Suprapubic skin (tissue), 4 donors: ENCODE measurements at regions not wholly inside any gene's neighbourhood (a gene's known extent, or its start where the extent isn't known, plus 50 kb on each side); places are given as distances from the start of the nearest gene placed in this dataset.
A peak's percentile ranks its signal among the peaks of the same experiment; 100 is the strongest.

Experiments
- DNase-seq, 2 donors: peaks; one replicate each; pipeline ENCODE4 v3.0.0-alpha.2; 2019; ENCODE audit warnings: low spot score in 2 of 2
- H3K27ac ChIP-seq: fragments of 200-600 bp; sonication (generic); one replicate; pipeline ENCODE4 v1.5.1; 2019
- H3K27me3 ChIP-seq: fragments of 200-600 bp; sonication (generic); one replicate; pipeline ENCODE4 v1.5.1; 2019
- H3K36me3 ChIP-seq: fragments of 200-600 bp; sonication (generic); one replicate; pipeline ENCODE4 v1.5.1; 2019
- H3K4me1 ChIP-seq: fragments of 200-600 bp; sonication (generic); one replicate; pipeline ENCODE4 v1.5.1; 2019
- H3K4me3 ChIP-seq: fragments of 200-600 bp; sonication (generic); one replicate; pipeline ENCODE4 v1.5.1; 2019; ENCODE audit warnings: mild to moderate bottlenecking
- H3K9me3 ChIP-seq: fragments of 200-600 bp; sonication (generic); one replicate; pipeline ENCODE4 v1.5.1; 2019
- EP300 ChIP-seq: sonication (generic); formaldehyde crosslinking; IDR thresholded peaks from one replicate; pipeline ENCODE4 v1.6.1; 2017; ENCODE audit warnings: antibody characterized with exemption
- POLR2A ChIP-seq, 2 donors: fragments of 450-650 bp; IDR thresholded peaks; one replicate each; pipeline ENCODE4 v1.6.1; 2017; ENCODE audit warnings: antibody characterized with exemption in 2 of 2, mild to moderate bottlenecking in 2 of 2, moderate library complexity in 2 of 2
- POLR2AphosphoS5 ChIP-seq, 3 donors: sonication (generic); formaldehyde crosslinking; IDR thresholded peaks; one replicate each; pipeline ENCODE4 v1.6.1; 2017; ENCODE audit warnings: antibody characterized with exemption in 3 of 3
- WGBS: methylation state at CpG from one replicate; pipeline ENCODE4 v1.1.5; 2018; 5-methylcytosine and 5-hydroxymethylcytosine counted together
- TF ChIP-seq, protein P1 (sequence below), 2 donors: fragments of 200-600 bp in 1 of 2; fragments of 450-650 bp in 1 of 2; sonication (generic) in 1 of 2; IDR thresholded peaks; one replicate each; pipeline ENCODE4 v1.5.1; 2016 to 2019; ENCODE audit warnings: antibody characterized with exemption in 2 of 2, mild to moderate bottlenecking in 1 of 2, moderate library complexity in 1 of 2

DNA sequence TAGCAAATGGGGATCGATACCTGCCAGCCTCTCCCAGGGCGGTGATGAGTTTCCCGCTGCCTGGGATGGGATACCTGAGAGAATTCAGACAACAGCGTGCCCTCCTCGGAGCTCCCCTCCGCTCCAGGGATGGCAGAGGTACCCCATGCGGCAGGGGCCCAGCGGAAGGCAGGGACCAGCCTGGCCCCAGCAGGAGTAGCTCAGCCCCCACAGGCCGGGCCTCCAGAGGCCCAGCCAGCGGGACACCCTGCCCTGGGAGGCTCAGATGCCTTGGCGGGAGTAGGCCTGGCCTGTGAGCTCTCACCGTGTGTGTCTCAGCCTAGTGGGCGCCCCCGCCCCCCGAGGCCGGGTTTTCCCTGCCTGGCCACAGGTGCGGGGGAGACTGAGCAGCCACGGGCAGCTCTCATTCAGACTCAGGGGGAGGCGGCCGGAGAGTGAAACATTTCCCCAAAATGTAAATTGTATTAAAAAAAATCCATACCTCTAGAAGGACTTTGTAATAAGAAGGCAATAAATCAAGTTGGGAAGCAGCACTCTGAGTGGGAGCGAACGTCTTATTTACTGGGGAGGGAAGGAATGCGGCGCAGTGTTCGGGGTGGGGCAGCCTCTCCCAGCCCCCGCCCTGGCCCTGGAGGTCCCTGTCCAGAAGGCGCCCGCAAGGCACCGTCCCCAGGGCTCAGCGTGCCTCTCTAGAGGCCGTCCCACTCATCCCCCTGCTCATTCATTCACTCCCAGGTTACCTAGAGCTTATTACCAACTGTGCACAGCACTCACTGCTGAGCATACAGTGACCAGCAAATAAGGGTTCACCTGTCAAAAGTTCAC lies 888.0 kb downstream of the BRD1 start:
- H3K36me3 ChIP-seq = no peaks in the 10 kb centered on the region
- no peaks in the 10 kb centered on the region for H3K4me1 ChIP-seq
- H3K9me3 ChIP-seq = no peaks in the 10 kb centered on the region
- DNase-seq = peak; percentile 20 to 76
- H3K27me3 ChIP-seq = peaks cover 25% of the 10 kb centered on the region
- no peak overlapping the region for H3K4me3 ChIP-seq
- TF ChIP-seq, protein P1, sequence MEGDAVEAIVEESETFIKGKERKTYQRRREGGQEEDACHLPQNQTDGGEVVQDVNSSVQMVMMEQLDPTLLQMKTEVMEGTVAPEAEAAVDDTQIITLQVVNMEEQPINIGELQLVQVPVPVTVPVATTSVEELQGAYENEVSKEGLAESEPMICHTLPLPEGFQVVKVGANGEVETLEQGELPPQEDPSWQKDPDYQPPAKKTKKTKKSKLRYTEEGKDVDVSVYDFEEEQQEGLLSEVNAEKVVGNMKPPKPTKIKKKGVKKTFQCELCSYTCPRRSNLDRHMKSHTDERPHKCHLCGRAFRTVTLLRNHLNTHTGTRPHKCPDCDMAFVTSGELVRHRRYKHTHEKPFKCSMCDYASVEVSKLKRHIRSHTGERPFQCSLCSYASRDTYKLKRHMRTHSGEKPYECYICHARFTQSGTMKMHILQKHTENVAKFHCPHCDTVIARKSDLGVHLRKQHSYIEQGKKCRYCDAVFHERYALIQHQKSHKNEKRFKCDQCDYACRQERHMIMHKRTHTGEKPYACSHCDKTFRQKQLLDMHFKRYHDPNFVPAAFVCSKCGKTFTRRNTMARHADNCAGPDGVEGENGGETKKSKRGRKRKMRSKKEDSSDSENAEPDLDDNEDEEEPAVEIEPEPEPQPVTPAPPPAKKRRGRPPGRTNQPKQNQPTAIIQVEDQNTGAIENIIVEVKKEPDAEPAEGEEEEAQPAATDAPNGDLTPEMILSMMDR (IDR thresholded peaks at IDR 0.05) = no peak
- TF ChIP-seq EP300 (no peak), POLR2AphosphoS5 (IDR thresholded peaks at IDR 0.05) (no peak), POLR2A (IDR thresholded peaks at IDR 0.05) (no peak)
- no peak overlapping the region for H3K27ac ChIP-seq
- 60% methylated on average over 30 of the region's 31 CpGs for WGBS

GRCh38 chr22:48938741-48939140 lies 888.9 kb downstream of the BRD1 start:
- 88% methylated on average over 8 of the region's 8 CpGs for WGBS
- TF ChIP-seq POLR2AphosphoS5 (IDR thresholded peaks at IDR 0.05) (no peak), EP300 (no peak), POLR2A (IDR thresholded peaks at IDR 0.05) (no peak)
- TF ChIP-seq, protein P1 (IDR thresholded peaks at IDR 0.05) = no peak
- peak in 1 of 2 donors; percentile 15 for DNase-seq

DNA sequence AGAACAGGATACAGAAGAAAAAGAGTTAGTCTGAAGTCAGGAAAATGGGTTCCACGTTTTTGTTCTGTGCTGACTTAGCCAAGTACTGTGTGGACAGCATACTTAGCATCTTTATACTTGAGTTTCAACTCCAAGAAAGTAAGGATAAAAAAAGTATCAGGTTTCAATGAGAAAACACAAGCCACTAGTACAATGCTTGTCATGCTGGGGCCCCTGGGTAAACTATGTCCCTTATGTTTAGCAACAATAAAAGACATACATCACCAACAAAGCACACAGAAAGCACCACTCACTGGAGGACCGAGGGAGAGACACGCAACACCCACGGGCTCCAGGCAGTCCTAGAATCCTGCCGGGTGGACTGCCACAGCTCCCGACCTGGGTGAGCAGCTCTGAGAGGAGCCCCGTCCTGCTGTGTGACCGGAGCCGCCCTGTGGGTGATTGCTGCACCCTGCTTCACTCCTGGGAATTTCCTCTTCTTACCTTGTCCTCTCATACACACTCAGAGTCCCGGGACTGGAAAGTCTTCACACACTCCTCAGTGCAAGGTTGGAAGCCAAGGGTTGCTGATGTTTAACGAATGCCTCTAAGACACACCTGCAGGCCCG lies 890.5 kb downstream of the BRD1 start:
- no peak overlapping the region for H3K27ac ChIP-seq
- H3K36me3 ChIP-seq = no peaks in the 10 kb centered on the region
- peaks cover 27% of the 10 kb centered on the region for H3K27me3 ChIP-seq
- peak in 1 of 2 donors; percentile 18 for DNase-seq
- TF ChIP-seq POLR2AphosphoS5 (IDR thresholded peaks at IDR 0.05) = no peak
- TF ChIP-seq EP300 = no peak
- TF ChIP-seq, protein P1 (IDR thresholded peaks at IDR 0.05) = no peak
- TF ChIP-seq POLR2A (IDR thresholded peaks at IDR 0.05) = no peak
- no peaks in the 10 kb centered on the region for H3K9me3 ChIP-seq
- no peak overlapping the region for H3K4me3 ChIP-seq
- H3K4me1 ChIP-seq = no peaks in the 10 kb centered on the region
- 81% methylated on average over 12 of the region's 12 CpGs for WGBS

More at GRCh38 chr22:48938741-48939140, 888.9 kb downstream of the BRD1 start:
- no peaks in the 10 kb centered on the region for H3K4me1 ChIP-seq
- no peaks in the 10 kb centered on the region for H3K9me3 ChIP-seq
- no peaks in the 10 kb centered on the region for H3K36me3 ChIP-seq
- peaks cover 25% of the 10 kb centered on the region for H3K27me3 ChIP-seq
- H3K4me3 ChIP-seq = no peak overlapping the region
- no peak overlapping the region for H3K27ac ChIP-seq

DNA sequence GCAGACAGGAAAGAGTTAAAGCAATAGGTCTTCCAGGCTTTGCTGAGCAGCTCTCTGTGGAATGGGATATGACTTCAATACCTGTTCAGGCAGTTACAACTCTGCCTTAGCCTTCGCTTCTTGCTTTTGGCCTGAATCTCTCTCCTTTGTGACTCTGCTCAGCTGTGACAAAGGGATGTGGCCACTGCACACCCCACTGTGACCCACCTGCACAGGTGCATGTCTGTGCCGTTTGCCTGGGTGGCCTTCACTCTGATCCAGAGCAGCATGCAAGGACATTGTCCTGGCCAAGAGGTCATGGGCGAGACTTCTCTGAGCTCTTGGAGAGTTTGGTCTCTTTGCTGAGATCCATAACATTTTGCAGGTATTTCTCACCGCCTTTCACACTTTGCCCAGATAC lies 891.3 kb downstream of the BRD1 start:
- Histone ChIP-seq H3K36me3 (no peaks in the 10 kb centered on the region), H3K4me1 (no peaks in the 10 kb centered on the region), H3K9me3 (no peaks in the 10 kb centered on the region), H3K4me3 (no peak overlapping the region), H3K27ac (no peak overlapping the region), H3K27me3 (peaks cover 29% of the 10 kb centered on the region)
- WGBS = 94% methylated on average over 4 of the region's 4 CpGs
- no peak for TF ChIP-seq POLR2AphosphoS5 (IDR thresholded peaks at IDR 0.05)
- no peak for TF ChIP-seq POLR2A (IDR thresholded peaks at IDR 0.05)
- TF ChIP-seq, protein P1 (IDR thresholded peaks at IDR 0.05) = no peak
- no peak for TF ChIP-seq EP300
- peak in 1 of 2 donors; percentile 20 for DNase-seq

- WGBS = 92% methylated on average over 1 of the region's 1 CpG
- Histone ChIP-seq H3K36me3 (no peaks in the 10 kb centered on the region), H3K4me3 (no peak overlapping the region), H3K4me1 (no peaks in the 10 kb centered on the region), H3K27ac (no peak overlapping the region), H3K9me3 (no peaks in the 10 kb centered on the region), H3K27me3 (peaks cover 15% of the 10 kb centered on the region)
- DNase-seq = no peak
- TF ChIP-seq POLR2A (IDR thresholded peaks at IDR 0.05) = no peak
- TF ChIP-seq POLR2AphosphoS5 (IDR thresholded peaks at IDR 0.05) = no peak
- TF ChIP-seq, protein P1 (IDR thresholded peaks at IDR 0.05) = no peak
- TF ChIP-seq EP300 = no peak
Measured at GRCh38 chr22:48934446-48934845, 893.2 kb downstream of the BRD1 start.
